Endothelial cell of umbilical vein (primary cell): ENCODE measurements at regions not wholly inside any gene's neighbourhood (a gene's known extent, or its start where the extent isn't known, plus 50 kb on each side); places are given as distances from the start of the nearest gene placed in this dataset.

Experiments used
- BruUV-seq: library from RNA; stranded (reverse); fragments of 400-500 nt; replicated peaks from 2 replicates; lab custom pipeline; 2021; lab: Mats Ljungman, UMichigan
- CTCF ChIA-PET: fragments of 300-600, 350-600 bp; sonication (Branson Sonifier 250); formaldehyde crosslinking; loops from one replicate; lab custom pipeline; 2021; ENCODE audit warnings: antibody characterized with exemption, inconsistent platforms; lab: Charles Lee
- POLR2A ChIA-PET: fragments of 300-600, 350-600 bp; sonication (Branson Sonifier 250); formaldehyde crosslinking; loops from one replicate; lab custom pipeline; 2021; ENCODE audit warnings: antibody characterized with exemption, inconsistent platforms; lab: Charles Lee
- DNase-seq: peaks from one replicate; pipeline ENCODE4 v3.0.0-alpha.2; 2011; ENCODE audit warnings: low read depth, low spot score
- FAIRE-seq: peaks from 2 replicates; lab custom pipeline; 2011; peaks lifted over from hg19 to GRCh38; lab: Jason Lieb, UNC
- H2AFZ ChIP-seq: 2 replicates; pipeline ENCODE4 v1.6.0; 2012; ENCODE audit warnings: low read depth, low read length, control low read depth, inconsistent platforms
- H3K27ac ChIP-seq: 2 replicates; pipeline ENCODE4 v1.5.1; 2011; ENCODE audit warnings: low read depth, mild to moderate bottlenecking, control low read depth, low read length, moderate library complexity; ENCODE audit not compliant: insufficient read depth
- H3K27me3 ChIP-seq, 2 experiments: 2 replicates each; pipeline versions ENCODE4 v1.6.0 to v1.6.1; 2011; ENCODE audit warnings: low read length in 2 of 2, mixed read lengths in 1 of 2; ENCODE audit not compliant: control insufficient read depth in 2 of 2, insufficient read depth in 2 of 2
- H3K36me3 ChIP-seq, 2 experiments: 2 replicates in 1 of 2; 3 replicates in 1 of 2; pipeline ENCODE4 v1.5.1; 2011; ENCODE audit warnings: low read length in 2 of 2, mild to moderate bottlenecking in 1 of 2, moderate library complexity in 1 of 2; ENCODE audit not compliant: control insufficient read depth in 2 of 2, insufficient read depth in 2 of 2; ENCODE audit errors: extremely low read depth in 1 of 2
- H3K4me1 ChIP-seq: 3 replicates; pipeline ENCODE4 v1.5.1; 2011; ENCODE audit warnings: mild to moderate bottlenecking, low read length; ENCODE audit not compliant: control insufficient read depth, insufficient read depth; ENCODE audit errors: extremely low read depth
- H3K4me2 ChIP-seq: 2 replicates; pipeline ENCODE4 v1.6.1; 2011; ENCODE audit warnings: low read length, control low read depth, mixed read lengths; ENCODE audit not compliant: insufficient read depth
- H3K4me3 ChIP-seq, 3 experiments: fragments of 200-600 bp in 1 of 3; sonication (generic), shearing (Covaris generic) in 1 of 3; replicated peaks in 1 of 3; 2 replicates each; pipeline ENCODE4 v1.5.1; 2011 to 2016; ENCODE audit warnings: control low read depth in 3 of 3, low read length in 3 of 3, mild to moderate bottlenecking in 2 of 3, inconsistent platforms in 1 of 3, low read depth in 1 of 3, moderate library complexity in 1 of 3; ENCODE audit not compliant: insufficient read depth in 1 of 3
- H3K79me2 ChIP-seq: 2 replicates; pipeline ENCODE4 v1.6.0; 2012; ENCODE audit warnings: low read length, inconsistent platforms; ENCODE audit not compliant: control insufficient read depth, insufficient read depth
- H3K9ac ChIP-seq: replicated peaks from 2 replicates; pipeline ENCODE3; 2011; ENCODE audit warnings: low read length, control low read depth; ENCODE audit not compliant: insufficient read depth; ENCODE audit errors: extremely low read depth
- H3K9me1 ChIP-seq: replicated peaks from 3 replicates; pipeline ENCODE4 v1.6.0; 2011; ENCODE audit warnings: mild to moderate bottlenecking, low read length; ENCODE audit not compliant: control insufficient read depth, insufficient read depth; ENCODE audit errors: extremely low read depth
- H3K9me3 ChIP-seq: replicated peaks from 2 replicates; pipeline ENCODE4 v1.5.1; 2012; ENCODE audit warnings: low read length, inconsistent platforms; ENCODE audit not compliant: control insufficient read depth, insufficient read depth
- H4K20me1 ChIP-seq: replicated peaks from 2 replicates; pipeline ENCODE3; 2011; ENCODE audit warnings: mild to moderate bottlenecking, low read length; ENCODE audit not compliant: control insufficient read depth, insufficient read depth; ENCODE audit errors: extremely low read depth
- CTCF ChIP-seq, 2 donors: IDR thresholded peaks; 1 replicate in 1 of 2; 2 replicates in 1 of 2; pipeline ENCODE4 v1.5.1; 2011; ENCODE audit warnings: low read length in 2 of 2, mild to moderate bottlenecking in 2 of 2, moderate library complexity in 2 of 2, control low read depth in 1 of 2, inconsistent platforms in 1 of 2, low read depth in 1 of 2; ENCODE audit not compliant: insufficient read depth in 1 of 2; ENCODE audit errors: extremely low read depth in 1 of 2
- EZH2 ChIP-seq: IDR thresholded peaks from 2 replicates; pipeline ENCODE4 v1.6.1; 2012; ENCODE audit warnings: borderline replicate concordance, low read depth, mild to moderate bottlenecking, moderate library complexity, low read length, inconsistent platforms; ENCODE audit not compliant: severe bottlenecking
- FOS ChIP-seq: IDR thresholded peaks from 2 replicates; pipeline ENCODE4 v1.6.1; 2011; ENCODE audit warnings: mild to moderate bottlenecking, low read length, moderate library complexity, borderline replicate concordance; ENCODE audit not compliant: insufficient read depth
- GATA2 ChIP-seq: IDR thresholded peaks from 2 replicates; pipeline ENCODE4 v1.7.0; 2011; ENCODE audit warnings: low read depth, mild to moderate bottlenecking, moderate library complexity, mixed read lengths, low read length; ENCODE audit not compliant: insufficient read length, insufficient read depth
- JUN ChIP-seq: IDR thresholded peaks from 2 replicates; pipeline ENCODE4 v1.6.1; 2011; ENCODE audit warnings: borderline replicate concordance, low read depth; ENCODE audit not compliant: insufficient read length, insufficient read depth
- MAX ChIP-seq: IDR thresholded peaks from 2 replicates; pipeline ENCODE4 v1.6.1; 2011; ENCODE audit not compliant: insufficient read depth, insufficient read length
- MYC ChIP-seq: IDR thresholded peaks from one replicate; pipeline ENCODE4 v1.6.1; 2011; ENCODE audit warnings: mild to moderate bottlenecking, low read depth, low read length
- POLR2A ChIP-seq: IDR thresholded peaks from 2 replicates; pipeline ENCODE4 v1.6.1; 2012; ENCODE audit warnings: low read depth, mild to moderate bottlenecking, control low read depth, low read length
- POLR2AphosphoS5 ChIP-seq: IDR thresholded peaks from 2 replicates; pipeline ENCODE4 v1.6.1; 2012; ENCODE audit warnings: low read depth, mild to moderate bottlenecking, control low read depth, low read length, moderate library complexity; ENCODE audit not compliant: insufficient read depth
- dilution Hi-C: fragments of 300-500 bp; cut with MboI; formaldehyde crosslinking; loops from one replicate; pipeline ENCODE4 v1.15.0; 2019; ENCODE audit warnings: low sequenced_read_pairs; ENCODE audit not compliant: extremely low pct_ligation_motif_present
- intact Hi-C: fragments of 100-400 bp; cut with micrococcal nuclease; formaldehyde crosslinking; loops from one replicate; pipeline ENCODE4 v1.10.0; 2022

GRCh38 chr22:48883211-48883960 is 944.3 kb downstream of the BRD1 start:
- CTCF ChIA-PET, result no interaction called here
- TF ChIP-seq MAX (no peak), POLR2A (no peak), POLR2AphosphoS5 (no peak), CTCF (IDR thresholded peaks at IDR 0.05; ENCODE audit: extremely low read depth in 1 of 2, insufficient read depth in 1 of 2, low read depth in 1 of 2, low read length in 2 of 2) (no peak), JUN (no peak), MYC (no peak), FOS (no peak), GATA2 (no peak), EZH2 (no peak)
- H3K27ac ChIP-seq, result no peak overlapping the region

More at GRCh38 chr22:48883211-48883960, 944.3 kb downstream of the BRD1 start:
- Histone ChIP-seq H3K4me2 (no peak overlapping the region), H3K4me1 (no peaks in the 10 kb centered on the region), H3K79me2 (no peaks in the 10 kb centered on the region), H3K4me3 (no peak overlapping the region), H3K9me1 (no peaks in the 10 kb centered on the region), H2AFZ (no peak overlapping the region), H3K27me3 (no peaks in the 10 kb centered on the region), H3K9ac (no peak overlapping the region), H3K36me3 (no peaks in the 10 kb centered on the region), H4K20me1 (no peaks in the 10 kb centered on the region), H3K9me3 (peaks cover 5% of the 10 kb centered on the region)
- POLR2A ChIA-PET, result no interaction called here
- dilution Hi-C loops, result no loop called here
- intact Hi-C loops, result no loop called here
- no TSS peak for BruUV-seq
- FAIRE-seq (no peak), DNase-seq (no peak)
